Esophagus squamous epithelium (tissue), 5 donors: ENCODE measurements at regions not wholly inside any gene's neighbourhood (a gene's known extent, or its start where the extent isn't known, plus 50 kb on each side); places are given as distances from the start of the nearest gene placed in this dataset.

Experiments used
- DNase-seq: peaks from one replicate; lab custom pipeline; 2025; lab: John Stamatoyannopoulos, UW
- H3K27ac ChIP-seq, 4 donors: fragments of 200-600 bp; sonication (generic); one replicate each; pipeline ENCODE4 v1.5.1; 2016 to 2019; ENCODE audit warnings: mild to moderate bottlenecking in 1 of 4
- H3K27me3 ChIP-seq, 4 donors: fragments of 200-600 bp; sonication (generic); 1 replicate in 3 of 4; 2 replicates in 1 of 4; pipeline versions ENCODE4 v1.5.1 to v1.6.0; 2017 to 2021; ENCODE audit warnings: antibody characterized with exemption in 1 of 4
- H3K36me3 ChIP-seq, 3 donors: fragments of 200-600 bp; sonication (generic); one replicate each; pipeline ENCODE4 v1.5.1; 2016 to 2019
- H3K4me1 ChIP-seq, 3 donors: fragments of 200-600 bp; sonication (generic); one replicate each; pipeline ENCODE4 v1.5.1; 2017 to 2019
- H3K4me3 ChIP-seq, 4 donors: fragments of 200-600 bp; sonication (generic); 1 replicate in 3 of 4; 2 replicates in 1 of 4; pipeline ENCODE4 v1.5.1; 2016 to 2019; ENCODE audit warnings: mild to moderate bottlenecking in 2 of 4, moderate library complexity in 1 of 4
- H3K9me3 ChIP-seq, 3 donors: fragments of 200-600 bp; sonication (generic); one replicate each; pipeline ENCODE4 v1.5.1; 2016 to 2019
- CTCF ChIP-seq, 6 experiments: fragments of 450-650 bp in 4 of 6; fragments of 200-600 bp in 2 of 6; sonication (generic) in 2 of 6; IDR thresholded peaks; one replicate each; pipeline ENCODE4 v1.5.1; 2016 to 2019; ENCODE audit warnings: antibody characterized with exemption in 6 of 6, mild to moderate bottlenecking in 4 of 6, moderate library complexity in 4 of 6
- POLR2A ChIP-seq, 4 donors: fragments of 450-650 bp; IDR thresholded peaks; one replicate each; pipeline ENCODE4 v1.6.1; 2017; ENCODE audit warnings: antibody characterized with exemption in 4 of 4, mild to moderate bottlenecking in 4 of 4, moderate library complexity in 3 of 4
- WGBS, 2 donors: methylation state at CpG; one replicate each; pipeline ENCODE4 v1.1.5; 2018; 5-methylcytosine and 5-hydroxymethylcytosine counted together
- intact Hi-C: fragments of 100-400 bp; cut with DNase I; formaldehyde crosslinking; loops from one replicate; pipeline ENCODE4 v1.15.0; 2022
- donor health status: DM: yes; HTN: yes; CAD: no.

GRCh38 chr6:92184933-92185332 lies 1234.4 kb downstream of the EPHA7 start:
- intact Hi-C loops: no loop called here
- H3K36me3 ChIP-seq: no peaks in the 10 kb centered on the region
- no peaks in the 10 kb centered on the region for H3K9me3 ChIP-seq
- no peak overlapping the region for H3K4me3 ChIP-seq
- no peaks in the 10 kb centered on the region for H3K27me3 ChIP-seq
- WGBS, 2 donors: 49 to 61% methylated on average over 3 of the region's 3 CpGs
- no peak overlapping the region for H3K27ac ChIP-seq
- TF ChIP-seq CTCF (IDR thresholded peaks at IDR 0.05) (no peak), POLR2A (IDR thresholded peaks at IDR 0.05) (no peak)
- no peaks in the 10 kb centered on the region for H3K4me1 ChIP-seq
- no peak for DNase-seq

DNA sequence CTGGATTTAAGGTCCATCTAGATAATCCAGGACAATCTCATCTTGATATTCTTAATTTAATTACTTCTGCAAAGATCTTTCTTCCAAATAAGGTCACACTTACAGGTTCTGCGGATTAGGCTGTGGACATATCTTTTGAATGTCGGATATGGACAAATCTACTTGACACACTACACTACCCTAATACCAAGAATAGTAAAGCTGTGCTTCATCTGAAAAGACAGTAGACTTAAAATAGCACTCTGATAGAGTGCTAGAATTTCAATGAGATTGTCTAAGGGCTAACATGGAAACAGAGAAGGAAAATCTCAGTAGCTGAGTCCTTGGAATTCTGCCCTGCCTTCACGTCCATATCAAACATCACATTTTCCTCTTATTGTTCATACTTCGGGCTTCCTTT lies 1238.0 kb downstream of the EPHA7 start:
- Histone ChIP-seq H3K4me3 (no peak overlapping the region), H3K27me3 (no peaks in the 10 kb centered on the region), H3K27ac (no peak overlapping the region), H3K9me3 (no peaks in the 10 kb centered on the region), H3K4me1 (no peaks in the 10 kb centered on the region), H3K36me3 (no peaks in the 10 kb centered on the region)
- intact Hi-C loops: no loop called here
- WGBS, 2 donors: 76 to 80% methylated on average over 4 of the region's 4 CpGs
- no peak for TF ChIP-seq POLR2A (IDR thresholded peaks at IDR 0.05)
- DNase-seq: no peak

- no peak for DNase-seq
- Histone ChIP-seq H3K27ac (no peak overlapping the region), H3K4me3 (no peak overlapping the region), H3K36me3 (no peaks in the 10 kb centered on the region), H3K4me1 (no peaks in the 10 kb centered on the region), H3K9me3 (no peaks in the 10 kb centered on the region), H3K27me3 (no peaks in the 10 kb centered on the region)
- 91 to 92% methylated on average over 2 of the region's 2 CpGs for WGBS, 2 donors
- TF ChIP-seq POLR2A (IDR thresholded peaks at IDR 0.05): no peak
- TF ChIP-seq CTCF (IDR thresholded peaks at IDR 0.05): no peak
- intact Hi-C loops: no loop called here
Observed at GRCh38 chr6:92180090-92180489, 1239.3 kb downstream of the EPHA7 start.

- intact Hi-C loops: no loop called here
- no peaks in the 10 kb centered on the region for H3K9me3 ChIP-seq
- WGBS, 2 donors: 11 to 13% methylated on average over 1 of the region's 1 CpG
- no peak for TF ChIP-seq POLR2A (IDR thresholded peaks at IDR 0.05)
- TF ChIP-seq CTCF (IDR thresholded peaks at IDR 0.05): no peak
- H3K4me3 ChIP-seq: no peak overlapping the region
- H3K4me1 ChIP-seq: no peaks in the 10 kb centered on the region
- no peaks in the 10 kb centered on the region for H3K27me3 ChIP-seq
- no peaks in the 10 kb centered on the region for H3K36me3 ChIP-seq
- no peak for DNase-seq
- no peak overlapping the region for H3K27ac ChIP-seq
Observed at GRCh38 chr6:92176666-92177065, 1242.7 kb downstream of the EPHA7 start.

- no peak for DNase-seq
- Histone ChIP-seq H3K36me3 (no peaks in the 10 kb centered on the region), H3K27me3 (no peaks in the 10 kb centered on the region), H3K4me1 (no peaks in the 10 kb centered on the region), H3K4me3 (no peak overlapping the region), H3K9me3 (no peaks in the 10 kb centered on the region), H3K27ac (no peak overlapping the region)
- 68 to 69% methylated on average over 6 of the region's 6 CpGs for WGBS, 2 donors
- TF ChIP-seq POLR2A (IDR thresholded peaks at IDR 0.05) (no peak), CTCF (IDR thresholded peaks at IDR 0.05) (no peak)
- intact Hi-C loops: no loop called here
Observed at GRCh38 chr6:92174398-92175073, 1244.8 kb downstream of the EPHA7 start.

DNA sequence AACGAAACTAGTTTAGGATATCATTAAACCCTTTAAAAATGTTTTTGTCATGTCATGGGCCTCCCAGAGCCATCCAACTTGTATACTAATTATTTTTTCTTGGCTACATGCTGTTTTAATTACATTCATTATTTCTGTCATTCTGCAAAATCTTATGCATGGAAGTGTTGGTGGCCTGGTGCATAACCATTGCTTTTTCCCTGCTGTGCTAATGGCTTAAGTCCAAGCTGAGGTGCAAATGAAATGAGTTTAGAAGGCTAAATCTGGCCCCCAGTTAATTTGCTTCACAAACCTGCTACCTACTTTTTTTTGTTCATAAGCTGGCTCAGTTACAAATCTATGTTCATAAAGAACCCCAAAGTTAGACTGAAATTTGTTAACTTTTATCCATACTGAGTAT lies 1249.9 kb downstream of the EPHA7 start:
- Histone ChIP-seq H3K27me3 (no peaks in the 10 kb centered on the region), H3K27ac (no peak overlapping the region), H3K36me3 (no peaks in the 10 kb centered on the region), H3K4me1 (no peaks in the 10 kb centered on the region), H3K9me3 (no peaks in the 10 kb centered on the region), H3K4me3 (no peak overlapping the region)
- TF ChIP-seq CTCF (IDR thresholded peaks at IDR 0.05) (no peak), POLR2A (IDR thresholded peaks at IDR 0.05) (no peak)
- DNase-seq: no peak
- intact Hi-C loops: no loop called here
- WGBS, 2 donors: 61 to 63% methylated on average over 1 of the region's 1 CpG
